SK-N-MC (cell line): ENCODE measurements at regions not wholly inside any gene's neighbourhood (a gene's known extent, or its start where the extent isn't known, plus 50 kb on each side); places are given as distances from the start of the nearest gene placed in this dataset.
A peak's percentile ranks its signal among the peaks of the same experiment; 100 is the strongest.
"Not testable (repeated sequence)": the region's sequence is repeated elsewhere in the genome, so short reads cannot be mapped to it uniquely, and the experiment has no call there.

ENCODE experiments used
- DNase-seq: peaks from one replicate; pipeline ENCODE4 v3.0.0-alpha.2; 2011; ENCODE audit warnings: low read depth, low spot score
- H3K27ac ChIP-seq: fragments of 200-600 bp; sonication (generic); 2 replicates; pipeline ENCODE4 v1.5.1; 2016; ENCODE audit warnings: mixed run types
- H3K36me3 ChIP-seq: fragments of 200-600 bp; sonication (generic); 2 replicates; pipeline ENCODE4 v1.6.1; 2017; ENCODE audit warnings: antibody characterized with exemption, low read length, mixed read lengths; ENCODE audit not compliant: insufficient read depth
- H3K4me3 ChIP-seq: fragments of 200-600 bp; sonication (generic); 2 replicates; pipeline ENCODE4 v1.5.1; 2016
- H3K9ac ChIP-seq: fragments of 200-600 bp; sonication (generic); 2 replicates; pipeline ENCODE4 v1.8.0; 2017; ENCODE audit warnings: mixed run types, mixed read lengths; ENCODE audit not compliant: insufficient read length
- H3K9me3 ChIP-seq: fragments of 200-600 bp; sonication (generic); 2 replicates; pipeline ENCODE4 v1.6.1; 2017; ENCODE audit warnings: low read depth, mild to moderate bottlenecking, antibody characterized with exemption, low read length, moderate library complexity, mixed read lengths
- EZH2 ChIP-seq: fragments of 200-600 bp; sonication (generic); IDR thresholded peaks from one replicate; pipeline ENCODE4 v1.6.1; 2017; ENCODE audit warnings: antibody characterized with exemption
- FOXP2 ChIP-seq: optimal IDR thresholded peaks from 2 replicates; pipeline ENCODE3; 2011; ENCODE audit warnings: mild to moderate bottlenecking, moderate library complexity; ENCODE audit not compliant: insufficient read depth; ENCODE audit errors: extremely low read length, control extremely low read depth
- POLR2AphosphoS5 ChIP-seq: IDR thresholded peaks from 2 replicates; pipeline ENCODE4 v1.6.1; 2012; ENCODE audit warnings: mild to moderate bottlenecking, low read depth, low read length, borderline replicate concordance

- Histone ChIP-seq H3K36me3 (no peaks in the 10 kb centered on the region), H3K4me3 (no peak overlapping the region), H3K27ac (no peak overlapping the region), H3K9me3 (peaks cover 2% of the 10 kb centered on the region; the same call in 1 of the 2 replicates), H3K9ac (no peak overlapping the region)
- DNase-seq, result no peak
- TF ChIP-seq FOXP2, result no peak
- no peak for TF ChIP-seq POLR2AphosphoS5
- TF ChIP-seq EZH2, result no peak
Observed at GRCh38 chr6:25137480-25137879, 141.7 kb upstream of the CARMIL1 start.

DNA sequence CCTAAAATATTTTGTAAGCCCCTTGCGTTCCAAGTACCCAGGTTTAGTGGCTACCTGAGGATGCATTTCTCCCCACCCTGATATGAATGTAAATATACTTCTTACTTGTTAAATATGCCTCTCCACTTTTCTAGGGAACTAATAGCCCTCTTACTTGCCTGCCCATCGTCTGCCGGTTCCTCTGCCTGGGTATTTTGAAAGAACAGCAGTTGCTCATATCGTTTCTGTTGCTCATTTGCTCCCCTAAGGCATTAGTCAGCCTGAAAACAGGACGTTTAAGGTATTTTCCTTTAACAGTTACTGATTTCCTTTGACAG lies 141.3 kb upstream of the CARMIL1 start:
- Histone ChIP-seq H3K9ac (no peak overlapping the region), H3K4me3 (peak overlapping the region; percentile 68; the same call in 1 of the 2 replicates), H3K36me3 (no peaks in the 10 kb centered on the region), H3K27ac (no peak overlapping the region), H3K9me3 (peaks cover 2% of the 10 kb centered on the region; the same call in 1 of the 2 replicates)
- no peak for DNase-seq
- TF ChIP-seq POLR2AphosphoS5 (no peak), EZH2 (no peak), FOXP2 (no peak)

GRCh38 chr6:25138233-25138933 lies 140.8 kb upstream of the CARMIL1 start:
- peak overlapping the region; percentile 67 for H3K9ac ChIP-seq
- peak overlapping the region; percentile 29 for H3K27ac ChIP-seq
- no peaks in the 10 kb centered on the region for H3K36me3 ChIP-seq
- H3K4me3 ChIP-seq, result peak overlapping the region; percentile 68
- TF ChIP-seq FOXP2 (no peak), POLR2AphosphoS5 (no peak), EZH2 (no peak)
- DNase-seq, result no peak
- H3K9me3 ChIP-seq, result no peaks in the 10 kb centered on the region

- TF ChIP-seq FOXP2 (no peak), POLR2AphosphoS5 (no peak), EZH2 (no peak)
- Histone ChIP-seq H3K4me3 (peak overlapping the region; percentile 68), H3K9ac (peak overlapping the region; percentile 67), H3K9me3 (no peaks in the 10 kb centered on the region), H3K36me3 (no peaks in the 10 kb centered on the region), H3K27ac (peak overlapping the region; percentile 29)
- DNase-seq, result no peak
Observed at GRCh38 chr6:25138934-25139415, 140.2 kb upstream of the CARMIL1 start.

DNA sequence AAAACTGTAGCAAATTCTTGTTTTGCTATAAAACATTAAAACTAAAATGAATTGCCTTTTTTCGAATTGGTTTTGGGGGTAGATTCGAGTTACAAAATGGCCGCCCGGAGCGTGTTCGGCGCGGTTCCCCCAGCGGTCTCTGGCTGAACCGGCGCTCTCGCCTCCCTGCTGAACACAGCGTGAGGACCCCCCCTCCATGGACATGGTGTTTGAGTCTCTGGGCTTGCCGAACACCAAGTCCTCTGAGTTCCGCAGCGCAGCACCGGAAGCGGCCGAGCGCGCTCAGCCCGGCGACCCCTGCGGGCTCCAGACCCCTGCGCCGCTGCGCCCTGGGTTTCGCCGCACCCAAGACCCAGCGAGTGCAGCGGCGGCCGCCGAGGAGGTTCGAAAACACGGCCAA lies 139.6 kb upstream of the CARMIL1 start:
- not testable (repeated sequence) for H3K9ac ChIP-seq, H3K4me3 ChIP-seq, H3K9me3 ChIP-seq, DNase-seq, H3K36me3 ChIP-seq, H3K27ac ChIP-seq

DNA sequence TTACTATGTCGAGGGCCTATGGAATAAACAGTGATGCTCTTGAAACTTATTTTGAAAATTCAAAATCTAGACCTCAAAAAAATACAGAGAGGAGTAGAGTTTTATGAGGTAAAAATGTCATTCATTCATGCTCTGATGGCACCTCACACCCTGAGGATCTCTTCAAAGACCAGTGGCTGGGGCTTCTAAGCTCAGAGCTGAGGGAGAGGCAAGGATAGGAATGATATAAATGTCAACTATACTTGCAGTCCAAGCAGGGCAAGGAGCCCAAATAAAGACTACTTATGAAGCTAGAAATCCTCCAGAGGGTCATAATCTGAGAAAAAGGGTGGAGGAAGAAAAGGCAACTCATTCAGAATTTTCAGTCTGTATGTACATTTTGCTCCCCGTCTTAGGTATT lies 136.7 kb upstream of the CARMIL1 start:
- TF ChIP-seq FOXP2, result no peak
- TF ChIP-seq POLR2AphosphoS5, result no peak
- TF ChIP-seq EZH2, result no peak
- no peak overlapping the region for H3K27ac ChIP-seq
- no peak for DNase-seq
- H3K36me3 ChIP-seq, result no peaks in the 10 kb centered on the region
- no peak overlapping the region for H3K4me3 ChIP-seq
- no peaks in the 10 kb centered on the region for H3K9me3 ChIP-seq
- no peak overlapping the region for H3K9ac ChIP-seq

DNA sequence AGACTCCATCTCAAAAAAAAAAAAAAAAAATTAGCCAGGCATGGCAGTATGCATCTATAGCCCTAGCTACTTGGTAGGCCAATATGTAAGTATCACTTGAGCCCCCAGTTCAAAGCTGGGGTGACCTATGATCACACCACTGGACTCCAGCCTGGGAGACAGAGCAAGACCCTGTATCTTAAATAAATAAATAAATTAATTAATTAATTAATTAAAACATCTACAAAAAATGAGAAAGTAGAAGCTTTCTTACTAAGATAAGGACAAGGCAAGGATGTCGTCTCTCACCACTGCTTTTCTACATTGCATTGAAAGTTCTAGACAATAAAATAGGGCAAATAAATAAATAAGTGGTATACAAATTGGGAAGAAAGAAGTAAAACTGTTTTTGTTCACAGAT lies 134.3 kb upstream of the CARMIL1 start:
- no peak for DNase-seq
- Histone ChIP-seq H3K9ac (no peak overlapping the region), H3K4me3 (no peak overlapping the region), H3K9me3 (no peaks in the 10 kb centered on the region), H3K27ac (no peak overlapping the region), H3K36me3 (no peaks in the 10 kb centered on the region)
- no peak for TF ChIP-seq FOXP2
- TF ChIP-seq EZH2, result no peak
- TF ChIP-seq POLR2AphosphoS5, result no peak

GRCh38 chr6:25147223-25147622 lies 132.0 kb upstream of the CARMIL1 start:
- no peak for TF ChIP-seq FOXP2
- TF ChIP-seq POLR2AphosphoS5, result no peak
- no peak for TF ChIP-seq EZH2
- Histone ChIP-seq H3K9ac (no peak overlapping the region), H3K4me3 (no peak overlapping the region), H3K36me3 (no peaks in the 10 kb centered on the region), H3K9me3 (no peaks in the 10 kb centered on the region), H3K27ac (no peak overlapping the region)
- no peak for DNase-seq

DNA sequence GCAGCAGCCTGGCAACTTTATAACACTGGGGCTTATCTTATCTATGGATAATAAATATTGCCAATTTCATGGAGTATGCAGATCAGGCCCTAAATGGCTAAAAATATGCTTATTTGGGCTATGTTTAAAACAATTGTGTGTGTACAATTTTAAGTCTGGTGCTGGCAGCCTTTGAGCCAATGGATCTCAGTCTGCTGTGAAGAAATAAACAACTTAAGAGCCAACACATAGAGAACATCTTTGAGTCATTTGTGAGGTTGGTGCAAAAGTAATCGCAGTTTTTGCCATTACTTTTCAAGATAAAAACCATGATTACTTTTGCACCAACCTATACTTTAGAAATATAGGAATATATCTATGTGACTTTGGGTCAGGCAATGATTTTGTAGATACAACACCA lies 129.1 kb upstream of the CARMIL1 start:
- Histone ChIP-seq H3K4me3 (no peak overlapping the region), H3K9ac (no peak overlapping the region), H3K9me3 (no peaks in the 10 kb centered on the region), H3K36me3 (no peaks in the 10 kb centered on the region), H3K27ac (no peak overlapping the region)
- DNase-seq, result no peak
- TF ChIP-seq EZH2, result no peak
- TF ChIP-seq FOXP2, result no peak

- Histone ChIP-seq H3K27ac (no peak overlapping the region), H3K9ac (no peak overlapping the region), H3K9me3 (no peaks in the 10 kb centered on the region), H3K4me3 (no peak overlapping the region), H3K36me3 (no peaks in the 10 kb centered on the region)
- TF ChIP-seq FOXP2 (no peak), EZH2 (no peak), POLR2AphosphoS5 (no peak)
- no peak for DNase-seq
Observed at GRCh38 chr6:25150863-25151262, 128.3 kb upstream of the CARMIL1 start.
